Calu3 (cell line): ENCODE measurements at regions not wholly inside any gene's neighbourhood (a gene's known extent, or its start where the extent isn't known, plus 50 kb on each side); places are given as distances from the start of the nearest gene placed in this dataset.

Experiments
- BruUV-seq: library from RNA; stranded (reverse); fragments of 400-500 nt; replicated peaks from 2 replicates; lab custom pipeline; 2021; lab: Mats Ljungman, UMichigan
- CTCF ChIA-PET: fragments of 300-600 bp; sonication (Branson Sonifier 250); formaldehyde crosslinking; loops from one replicate; lab custom pipeline; 2022; ENCODE audit warnings: antibody characterized with exemption; lab: Charles Lee
- DNase-seq: peaks from one replicate; pipeline ENCODE4 v3.0.0; 2022
- H3K27ac Mint-ChIP-seq: one replicate; pipeline ENCODE4 v1.8.0; 2022; ENCODE audit warnings: mixed read lengths; ENCODE audit not compliant: unreplicated experiment
- H3K27me3 Mint-ChIP-seq: one replicate; pipeline ENCODE4 v1.8.0; 2022; ENCODE audit warnings: mixed read lengths; ENCODE audit not compliant: unreplicated experiment
- H3K36me3 Mint-ChIP-seq: one replicate; pipeline ENCODE4 v1.8.0; 2022; ENCODE audit warnings: mild to moderate bottlenecking, moderate library complexity, mixed read lengths; ENCODE audit not compliant: insufficient read depth, unreplicated experiment
- H3K4me1 Mint-ChIP-seq: one replicate; pipeline ENCODE4 v1.8.0; 2022; ENCODE audit warnings: mild to moderate bottlenecking, low read depth, mixed read lengths; ENCODE audit not compliant: unreplicated experiment
- H3K4me3 Mint-ChIP-seq: one replicate; pipeline ENCODE4 v1.8.0; 2022; ENCODE audit warnings: mild to moderate bottlenecking, low read depth, moderate library complexity, mixed read lengths; ENCODE audit not compliant: unreplicated experiment
- H3K9me3 Mint-ChIP-seq: one replicate; pipeline ENCODE4 v1.8.0; 2022; ENCODE audit warnings: low read depth, mixed read lengths; ENCODE audit not compliant: unreplicated experiment
- intact Hi-C: fragments of 100-400 bp; cut with micrococcal nuclease; formaldehyde crosslinking; loops from one replicate; pipeline ENCODE4 v1.10.0; 2022; ENCODE audit not compliant: unreplicated experiment
- TF ChIP-seq, protein P1 (sequence below): fragments of 200-600 bp; IDR thresholded peaks from one replicate; pipeline ENCODE4 v1.8.0; 2022; ENCODE audit warnings: antibody characterized with exemption; ENCODE audit not compliant: unreplicated experiment

- Mint-ChIP-seq H3K9me3 (no peaks in the 10 kb centered on the region), H3K27ac (no peak overlapping the region), H3K27me3 (no peaks in the 10 kb centered on the region), H3K4me3 (no peak overlapping the region), H3K36me3 (no peaks in the 10 kb centered on the region), H3K4me1 (peaks cover 11% of the 10 kb centered on the region)
- intact Hi-C loops = loop anchor here (10.0 kb wide), 1 partner anchor 59 kb away; no protein-coding TSS in a partner anchor
- DNase-seq = no peak
- TF ChIP-seq, protein P1, sequence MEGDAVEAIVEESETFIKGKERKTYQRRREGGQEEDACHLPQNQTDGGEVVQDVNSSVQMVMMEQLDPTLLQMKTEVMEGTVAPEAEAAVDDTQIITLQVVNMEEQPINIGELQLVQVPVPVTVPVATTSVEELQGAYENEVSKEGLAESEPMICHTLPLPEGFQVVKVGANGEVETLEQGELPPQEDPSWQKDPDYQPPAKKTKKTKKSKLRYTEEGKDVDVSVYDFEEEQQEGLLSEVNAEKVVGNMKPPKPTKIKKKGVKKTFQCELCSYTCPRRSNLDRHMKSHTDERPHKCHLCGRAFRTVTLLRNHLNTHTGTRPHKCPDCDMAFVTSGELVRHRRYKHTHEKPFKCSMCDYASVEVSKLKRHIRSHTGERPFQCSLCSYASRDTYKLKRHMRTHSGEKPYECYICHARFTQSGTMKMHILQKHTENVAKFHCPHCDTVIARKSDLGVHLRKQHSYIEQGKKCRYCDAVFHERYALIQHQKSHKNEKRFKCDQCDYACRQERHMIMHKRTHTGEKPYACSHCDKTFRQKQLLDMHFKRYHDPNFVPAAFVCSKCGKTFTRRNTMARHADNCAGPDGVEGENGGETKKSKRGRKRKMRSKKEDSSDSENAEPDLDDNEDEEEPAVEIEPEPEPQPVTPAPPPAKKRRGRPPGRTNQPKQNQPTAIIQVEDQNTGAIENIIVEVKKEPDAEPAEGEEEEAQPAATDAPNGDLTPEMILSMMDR = no peak
- no TSS peak for BruUV-seq
- CTCF ChIA-PET = no interaction called here
Observed at GRCh38 chr10:32146166-32146565, 89.9 kb upstream of the KIF5B start.

DNA sequence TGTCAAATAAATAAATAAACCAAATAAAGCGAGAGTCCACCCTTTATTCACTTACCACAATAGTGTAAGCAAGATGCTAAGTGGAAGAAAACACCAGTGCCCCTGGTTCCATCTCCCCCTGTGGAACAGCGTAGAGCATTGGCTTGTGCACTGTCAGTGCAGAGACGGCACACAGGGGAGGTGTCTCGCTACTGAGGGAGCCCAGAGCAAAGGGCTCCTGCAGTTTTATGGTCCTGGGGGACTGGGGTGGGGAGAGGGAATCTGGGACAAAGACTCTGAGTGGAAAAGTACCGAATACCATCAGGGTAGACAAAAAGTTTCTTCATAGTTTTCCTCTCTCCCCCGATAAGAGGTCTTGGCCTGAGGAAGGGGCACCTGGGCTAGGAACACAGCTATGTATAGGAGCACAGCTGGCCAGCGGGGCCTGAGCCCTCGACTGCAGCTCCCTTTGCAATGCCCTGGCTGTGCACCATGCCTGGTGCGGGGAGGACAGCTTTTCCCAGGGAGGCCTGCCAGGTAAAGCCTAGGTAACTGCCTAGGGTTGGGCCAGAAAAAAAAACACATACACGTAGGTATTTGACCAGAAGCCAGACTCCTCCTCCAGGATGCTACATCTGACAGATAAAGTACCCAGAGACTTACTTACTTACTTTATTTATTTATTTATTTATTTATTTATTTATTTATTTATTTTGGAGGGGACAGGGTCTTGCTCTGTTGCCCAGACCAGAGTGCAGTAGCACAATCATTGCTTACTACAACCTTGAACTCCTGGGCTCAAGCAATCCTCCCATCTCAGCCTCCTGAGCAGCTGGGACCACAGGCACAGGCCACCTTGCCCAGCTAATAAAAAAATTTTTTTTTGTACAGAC lies 88.8 kb upstream of the KIF5B start:
- H3K27ac Mint-ChIP-seq = no peak overlapping the region
- CTCF ChIA-PET = no interaction called here
- TF ChIP-seq, protein P1 = no peak

GRCh38 chr10:32143302-32143847 lies 87.2 kb upstream of the KIF5B start:
- TF ChIP-seq, protein P1 = no peak
- intact Hi-C loops = loop anchor here (10.0 kb wide), 1 partner anchor 61 kb away; no protein-coding TSS in a partner anchor
- no TSS peak for BruUV-seq
- Mint-ChIP-seq H3K36me3 (peaks cover 6% of the 10 kb centered on the region), H3K4me3 (no peak overlapping the region), H3K27ac (no peak overlapping the region), H3K9me3 (no peaks in the 10 kb centered on the region), H3K4me1 (peaks cover 18% of the 10 kb centered on the region), H3K27me3 (no peaks in the 10 kb centered on the region)
- DNase-seq = no peak
- CTCF ChIA-PET = no interaction called here

More for the DNA sequence above, 88.8 kb upstream of the KIF5B start:
- Mint-ChIP-seq H3K4me3 (no peak overlapping the region), H3K9me3 (no peaks in the 10 kb centered on the region), H3K36me3 (no peaks in the 10 kb centered on the region), H3K27me3 (no peaks in the 10 kb centered on the region), H3K4me1 (peaks cover 10% of the 10 kb centered on the region)
- DNase-seq = no peak
- no TSS peak for BruUV-seq
- intact Hi-C loops = loop anchor here (10.0 kb wide), 1 partner anchor 60 kb away; no protein-coding TSS in a partner anchor

- H3K9me3 Mint-ChIP-seq = no peaks in the 10 kb centered on the region
- no peak overlapping the region for H3K27ac Mint-ChIP-seq
- no peak for DNase-seq
- no TSS peak for BruUV-seq
- CTCF ChIA-PET = interaction anchor here (0.7 kb wide), 1 partner anchor 265 kb away, joined by 6 read pairs; no protein-coding TSS in a partner anchor
- H3K4me3 Mint-ChIP-seq = no peak overlapping the region
- H3K4me1 Mint-ChIP-seq = peaks cover 18% of the 10 kb centered on the region
- TF ChIP-seq, protein P1 = no peak
- no peaks in the 10 kb centered on the region for H3K27me3 Mint-ChIP-seq
- intact Hi-C loops = loop anchor here (10.0 kb wide), 1 partner anchor 62 kb away; no protein-coding TSS in a partner anchor
- H3K36me3 Mint-ChIP-seq = peaks cover 6% of the 10 kb centered on the region
Observed at GRCh38 chr10:32142646-32143045, 86.4 kb upstream of the KIF5B start.
